GM19452 (cell line): ENCODE measurements at regions not wholly inside any gene's neighbourhood (a gene's known extent, or its start where the extent isn't known, plus 50 kb on each side); places are given as distances from the start of the nearest gene placed in this dataset.
"Not testable (repeated sequence)": the region's sequence is repeated elsewhere in the genome, so short reads cannot be mapped to it uniquely, and the experiment has no call there.

ENCODE experiments used
- ATAC-seq: cut with Tn5 transposase; IDR thresholded peaks from one replicate; pipeline ENCODE4 v1.9.1; 2021; ENCODE audit not compliant: unreplicated experiment

DNA sequence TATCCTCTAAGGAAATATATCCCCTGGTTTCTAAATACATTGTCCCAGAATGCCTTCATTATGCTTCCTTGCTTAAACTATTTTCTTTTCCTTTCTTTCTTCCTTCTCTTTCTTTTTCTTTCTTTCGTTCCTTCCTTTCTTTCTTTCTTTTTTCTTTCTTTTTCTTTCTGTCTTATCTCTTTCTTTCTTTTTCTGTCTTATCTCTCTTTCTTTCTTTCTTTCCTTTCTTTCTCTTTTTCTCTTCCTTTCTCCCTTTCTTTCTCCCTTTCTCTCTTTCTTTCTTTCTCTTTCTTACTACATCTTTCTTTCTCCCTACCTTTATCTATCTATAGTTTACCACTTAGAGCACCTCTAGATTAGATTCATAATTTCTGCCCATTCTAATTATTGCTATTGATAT is 552.1 kb downstream of the PYDC2 start:
- ATAC-seq: no peak

DNA sequence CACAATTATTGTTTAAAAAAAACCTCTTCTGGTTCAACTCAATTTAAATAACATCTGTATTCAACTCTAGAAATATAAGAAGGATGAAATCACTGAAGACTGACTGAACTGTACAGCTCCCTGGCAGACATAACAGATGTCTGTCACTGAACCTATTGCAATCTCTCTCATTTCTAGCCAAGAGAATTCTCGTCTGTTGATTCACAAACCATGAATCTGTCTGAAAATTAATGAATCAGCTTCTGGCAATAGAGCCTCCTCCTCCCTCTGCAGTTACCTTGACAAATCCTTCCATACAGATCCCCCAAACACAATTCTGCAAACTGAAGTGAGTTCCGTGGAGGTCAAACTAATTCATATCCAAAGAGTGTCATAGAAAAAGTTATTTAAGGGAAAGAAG is 561.4 kb downstream of the PYDC2 start:
- no peak for ATAC-seq

DNA sequence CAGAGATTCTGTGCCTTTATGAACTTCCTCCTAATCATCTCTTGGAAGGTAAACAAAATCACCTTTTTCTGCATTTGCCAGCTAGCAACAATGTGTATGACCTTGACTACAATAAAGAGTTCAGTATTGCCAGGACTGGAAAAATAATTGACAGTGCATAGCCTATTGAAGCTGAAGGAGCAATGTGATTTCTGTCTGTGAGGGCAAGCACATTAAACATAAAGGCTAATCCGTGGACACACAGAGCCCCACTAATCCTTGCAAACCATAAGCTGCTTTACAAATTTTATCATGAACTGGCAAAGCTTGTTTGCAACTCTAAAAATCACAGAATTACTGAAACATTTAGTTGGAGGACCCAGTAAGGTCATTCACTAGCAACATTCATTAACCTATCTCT is 563.8 kb downstream of the PYDC2 start:
- no peak for ATAC-seq

- no peak for ATAC-seq
Observed at GRCh38 chr3:192026661-192027060, 565.7 kb downstream of the PYDC2 start.

- no peak for ATAC-seq
Observed at GRCh38 chr3:192031941-192032340, 571.0 kb downstream of the PYDC2 start.

DNA sequence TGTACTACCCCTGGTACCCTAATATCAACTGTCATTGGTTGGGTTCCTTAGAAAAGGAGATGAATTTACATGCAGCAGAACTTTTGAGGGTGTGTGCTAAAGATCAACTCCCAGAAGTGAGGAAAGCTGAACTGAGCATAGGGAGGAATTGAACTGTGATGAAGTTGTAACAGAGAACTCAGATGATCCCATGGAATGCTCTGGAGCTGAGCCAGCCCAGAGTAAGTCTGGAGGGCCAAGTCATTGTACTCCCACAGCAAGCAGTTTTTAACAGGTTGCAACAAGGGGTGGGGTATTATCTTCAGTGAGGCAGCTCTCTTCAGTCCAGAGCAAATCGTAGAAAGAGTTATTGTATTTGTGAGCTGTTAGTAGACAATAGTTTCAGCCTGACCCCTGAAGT is 572.3 kb downstream of the PYDC2 start:
- no peak for ATAC-seq

DNA sequence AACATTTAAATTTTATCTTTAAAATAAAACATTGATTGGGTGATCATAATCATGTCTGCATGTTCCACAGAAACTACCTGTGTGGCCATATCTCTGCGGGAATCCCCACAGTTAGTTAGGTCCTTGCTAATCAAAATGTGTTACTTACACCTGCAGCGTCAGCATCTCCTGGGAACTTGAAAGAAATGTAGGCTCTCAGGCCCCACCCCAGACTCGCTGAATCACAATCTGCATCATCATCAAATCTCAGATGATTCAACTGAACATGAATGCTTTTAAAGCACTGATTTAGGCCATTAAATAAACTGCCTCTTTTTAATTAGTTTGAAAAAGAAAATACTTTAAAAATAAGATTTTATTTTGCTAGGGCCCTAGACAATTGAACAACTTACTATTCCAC is 577.8 kb downstream of the PYDC2 start:
- no peak for ATAC-seq

DNA sequence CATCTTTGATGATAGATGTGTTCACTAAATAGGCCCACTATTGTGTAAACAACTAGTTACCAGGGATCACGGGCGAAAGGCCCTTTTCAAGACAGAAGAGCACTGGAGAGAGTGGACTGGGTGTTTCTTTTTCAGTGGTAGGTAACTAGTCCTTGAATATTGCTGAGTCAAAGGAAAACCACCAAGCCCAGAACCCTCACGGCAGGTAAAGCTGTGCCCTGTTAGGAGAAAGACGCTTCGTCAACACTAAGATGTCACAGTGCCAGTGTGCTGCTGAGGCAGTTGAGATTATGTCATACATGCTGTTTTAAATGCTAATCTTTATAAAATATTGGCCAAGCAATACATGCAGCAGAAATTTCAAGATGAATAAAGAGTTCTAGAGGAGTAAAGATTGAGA is 578.6 kb downstream of the PYDC2 start:
- no peak for ATAC-seq

DNA sequence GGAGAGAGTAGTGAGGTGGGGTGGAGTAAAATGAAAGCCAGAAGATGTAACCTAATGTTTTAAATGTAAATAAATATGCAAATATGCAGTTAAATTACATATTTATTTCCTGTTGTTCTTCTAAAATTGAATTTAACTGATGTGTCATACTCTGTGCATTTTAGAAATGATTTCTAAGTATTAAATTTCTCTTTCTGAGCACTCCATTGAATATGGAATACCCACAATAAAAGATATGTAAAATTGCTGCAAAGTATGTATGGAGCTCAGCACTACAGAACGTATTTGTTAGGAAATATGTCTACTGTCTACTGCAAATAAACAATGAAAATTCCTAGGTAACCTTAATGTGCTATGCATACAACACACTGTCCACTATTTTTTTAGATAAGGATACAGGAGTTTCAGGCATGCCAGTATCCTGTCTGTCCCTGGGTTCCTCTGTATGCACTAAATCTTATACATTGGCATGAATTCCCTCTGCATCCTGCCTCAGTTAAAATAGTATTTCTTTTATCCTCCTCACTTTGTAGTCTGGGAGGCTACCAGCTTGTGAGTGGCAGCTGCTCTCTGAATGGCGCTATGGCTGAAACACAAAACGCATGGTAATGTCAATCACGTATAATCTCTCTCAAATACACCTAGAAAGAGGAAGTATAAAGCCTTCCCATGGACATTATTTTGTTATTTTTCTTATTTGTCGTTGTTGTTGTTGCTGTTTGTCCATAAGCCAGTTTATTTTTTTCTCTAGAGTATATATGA is 579.5 kb downstream of the PYDC2 start:
- ATAC-seq: no peak

- ATAC-seq: peak; percentile 94
Observed at GRCh38 chr3:192042116-192042515, 581.2 kb downstream of the PYDC2 start.

DNA sequence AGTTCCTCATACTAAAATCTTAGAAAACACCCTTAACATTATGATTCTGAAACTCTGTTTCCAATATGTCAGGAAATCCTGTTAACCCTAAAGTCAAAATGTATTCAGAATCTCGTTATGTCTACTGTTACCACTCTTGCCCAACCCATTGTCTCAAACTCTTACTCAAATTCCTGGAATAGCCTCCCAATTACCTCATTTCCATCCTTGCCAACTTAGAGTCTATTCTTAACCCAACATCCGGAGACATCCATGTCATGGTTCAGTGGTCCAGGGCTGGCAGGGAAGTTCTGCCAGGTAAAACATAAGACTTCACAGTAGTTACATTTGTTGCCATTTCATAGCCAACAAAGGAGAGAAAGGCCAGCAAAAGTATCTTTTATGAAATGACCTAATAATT is 593.9 kb downstream of the PYDC2 start:
- ATAC-seq: no peak

DNA sequence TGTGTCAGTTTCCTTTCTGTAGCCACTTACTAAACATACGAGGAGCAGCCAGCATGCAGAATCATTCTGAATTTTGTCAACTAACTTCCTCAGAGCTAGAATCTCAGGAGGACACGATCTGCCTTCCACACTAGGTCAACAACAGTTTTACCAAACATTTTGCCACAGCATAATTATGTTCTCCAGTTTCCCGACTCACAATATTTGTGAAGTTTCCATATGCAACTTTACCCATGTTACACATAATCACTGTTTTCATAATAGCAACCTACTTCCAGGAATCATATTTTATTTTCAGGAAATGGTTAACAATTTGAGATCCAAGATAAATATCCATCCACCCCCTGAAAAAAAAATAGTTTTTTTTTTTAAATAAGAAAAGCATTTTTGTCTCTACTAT is 595.0 kb downstream of the PYDC2 start:
- ATAC-seq: no peak

GRCh38 chr3:192057261-192057660 is 596.3 kb downstream of the PYDC2 start:
- ATAC-seq: no peak

DNA sequence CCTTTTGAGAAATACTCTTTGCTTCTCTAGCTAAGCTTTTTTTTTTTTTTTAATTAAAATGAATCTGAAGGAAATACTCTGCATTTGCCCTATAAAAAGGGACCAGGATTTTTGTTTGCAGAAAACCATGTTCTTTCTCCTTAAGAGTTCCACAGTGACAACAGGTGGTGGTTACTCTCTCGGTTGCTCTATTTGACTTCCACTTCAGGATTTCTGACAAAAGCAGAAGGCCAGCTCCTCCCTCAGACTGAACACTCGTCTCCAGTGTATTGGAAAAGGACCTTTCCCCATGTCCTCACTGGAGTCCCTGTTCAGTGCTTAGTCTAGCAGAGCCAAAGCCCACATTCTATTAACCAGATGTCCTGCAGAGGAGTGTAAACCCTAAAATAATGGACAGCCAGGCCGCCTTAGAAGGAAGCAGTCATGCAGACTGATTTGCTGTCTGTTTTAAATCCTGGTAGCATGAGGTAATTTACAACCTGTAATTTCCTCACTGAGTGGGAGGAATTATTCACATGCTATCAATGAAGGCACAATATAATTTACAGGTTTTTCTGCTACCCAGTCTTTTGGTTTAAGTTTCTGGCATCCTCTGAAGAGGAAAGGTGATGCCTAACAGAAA is 599.3 kb downstream of the PYDC2 start:
- no peak for ATAC-seq

GRCh38 chr3:192061426-192061825 is 600.5 kb downstream of the PYDC2 start:
- ATAC-seq: no peak

DNA sequence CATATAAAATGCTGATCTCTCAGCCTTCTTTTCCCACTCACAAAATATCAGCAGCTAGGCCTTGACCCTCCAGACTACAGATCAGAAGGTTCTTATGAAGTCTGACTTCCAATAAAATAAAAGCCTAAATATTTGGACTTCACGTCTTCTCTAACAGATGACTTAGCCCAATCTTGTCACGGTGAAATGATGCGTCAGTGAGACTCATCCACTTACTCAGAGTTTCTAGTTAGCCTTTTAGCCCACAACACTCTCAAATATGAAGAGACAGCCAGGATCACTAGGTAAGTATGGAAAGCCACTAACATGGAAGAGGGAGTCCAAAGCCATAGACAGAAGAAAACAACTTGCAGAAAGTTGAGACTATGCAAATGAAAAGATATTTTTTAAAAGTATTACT is 601.2 kb downstream of the PYDC2 start:
- no peak for ATAC-seq

GRCh38 chr3:192063570-192063969 is 602.6 kb downstream of the PYDC2 start:
- ATAC-seq: peak; percentile 68

GRCh38 chr3:192064959-192065358 is 604.0 kb downstream of the PYDC2 start:
- no peak for ATAC-seq

GRCh38 chr3:192066253-192066652 is 605.3 kb downstream of the PYDC2 start:
- not testable (repeated sequence) for ATAC-seq

DNA sequence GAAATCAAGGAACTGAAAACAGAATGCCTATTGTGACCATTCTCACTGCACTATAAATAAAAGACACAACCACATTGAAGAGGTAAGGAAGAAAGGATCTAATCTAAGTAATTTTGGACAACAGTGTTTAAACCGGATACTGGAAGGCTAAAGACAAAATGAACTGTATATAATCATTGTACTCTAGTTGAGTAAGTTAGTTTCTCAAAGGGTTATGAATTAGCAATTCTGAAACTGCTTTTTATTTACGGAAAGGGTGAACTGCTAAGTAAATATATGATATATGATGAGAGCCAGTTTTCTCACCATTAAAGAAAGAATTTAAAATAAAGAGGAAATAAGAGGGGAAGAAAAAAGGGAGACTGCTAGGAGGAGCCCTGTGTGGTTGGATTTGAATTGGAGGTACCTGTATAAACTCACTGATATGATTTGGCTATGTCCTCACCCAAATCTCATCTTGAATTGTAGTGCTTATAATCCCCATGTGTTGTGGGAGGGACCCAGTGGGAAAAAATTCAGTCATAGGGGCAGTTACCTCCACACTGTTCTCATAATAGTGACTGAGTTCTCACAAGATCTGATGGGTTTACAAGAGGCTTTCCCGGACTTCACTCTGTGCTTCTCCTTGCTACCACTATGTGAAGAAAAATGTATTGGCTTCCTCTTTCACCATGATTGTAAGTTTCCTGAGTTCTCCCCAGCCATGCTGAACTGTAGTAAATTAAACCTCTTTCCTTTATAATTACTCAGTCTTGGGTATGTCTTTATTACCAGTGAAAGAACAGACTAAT is 607.7 kb downstream of the PYDC2 start:
- peak; percentile 73 for ATAC-seq

DNA sequence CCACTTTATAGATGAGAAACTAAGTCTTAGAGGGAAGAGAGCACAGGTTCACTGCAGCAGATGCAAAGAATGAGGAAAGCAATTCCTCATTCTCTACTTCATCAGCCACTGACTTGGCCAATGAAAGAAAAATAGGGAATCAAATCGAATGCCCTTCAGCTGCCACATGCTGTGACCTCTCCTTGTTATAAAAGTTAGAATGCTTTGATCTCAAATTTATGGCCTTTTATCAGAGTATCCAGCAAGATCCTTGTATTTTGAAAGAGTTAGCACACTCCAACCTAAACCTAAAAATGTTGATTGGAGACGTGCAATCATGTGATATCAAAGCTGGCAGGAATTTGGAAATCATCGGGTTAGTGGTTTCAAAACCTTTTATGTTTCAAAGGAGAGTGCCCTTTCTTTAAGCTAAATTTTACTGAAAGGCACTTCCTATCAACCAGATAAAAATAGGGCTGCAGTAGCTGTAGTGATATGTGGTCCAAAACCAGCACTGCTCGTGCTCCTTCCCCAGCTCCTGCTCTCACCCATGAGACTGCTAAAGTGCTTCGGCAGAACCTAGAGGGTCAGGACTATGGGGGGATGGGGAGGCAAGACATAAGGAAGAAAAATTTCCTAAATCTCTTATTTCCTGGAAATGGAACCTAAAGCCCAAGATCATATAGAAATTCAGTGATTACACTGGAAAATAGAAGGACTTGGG is 617.0 kb downstream of the PYDC2 start:
- no peak for ATAC-seq
